HEK293 (cell line): ENCODE measurements at regions not wholly inside any gene's neighbourhood (a gene's known extent, or its start where the extent isn't known, plus 50 kb on each side); places are given as distances from the start of the nearest gene placed in this dataset.

ENCODE experiments used
- ZNF174 ChIP-seq: fragments of 450-650 bp; formaldehyde crosslinking; IDR thresholded peaks from 2 replicates; pipeline ENCODE4 v1.5.0; 2017; ENCODE audit warnings: missing biosample characterization, mild to moderate bottlenecking, missing genetic modification characterization
- TF ChIP-seq, protein P1 (sequence below): fragments of 450-650 bp; formaldehyde crosslinking; IDR thresholded peaks from 2 replicates; pipeline ENCODE4 v1.5.1; 2016; ENCODE audit warnings: missing biosample characterization, missing genetic modification characterization

DNA sequence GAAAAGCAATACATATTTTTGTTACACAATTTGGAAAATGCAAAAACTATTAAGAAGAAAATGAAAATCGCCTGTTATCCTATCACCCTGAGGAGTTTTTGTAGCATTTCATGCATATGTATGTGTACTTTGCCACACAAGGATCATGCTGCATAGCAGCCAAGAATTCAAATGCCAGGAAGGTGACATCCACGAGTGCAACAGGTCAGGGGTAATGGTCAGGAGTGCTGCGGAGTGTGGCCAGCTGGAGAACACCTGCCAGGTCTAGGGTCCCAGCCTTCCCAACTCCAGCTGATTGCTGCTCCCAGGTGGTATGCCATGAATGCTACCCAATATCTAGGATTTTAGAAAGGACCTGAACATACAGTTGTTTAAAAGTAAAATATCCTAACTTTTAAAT lies 617.1 kb downstream of the PRELID2 start:
- TF ChIP-seq, protein P1, sequence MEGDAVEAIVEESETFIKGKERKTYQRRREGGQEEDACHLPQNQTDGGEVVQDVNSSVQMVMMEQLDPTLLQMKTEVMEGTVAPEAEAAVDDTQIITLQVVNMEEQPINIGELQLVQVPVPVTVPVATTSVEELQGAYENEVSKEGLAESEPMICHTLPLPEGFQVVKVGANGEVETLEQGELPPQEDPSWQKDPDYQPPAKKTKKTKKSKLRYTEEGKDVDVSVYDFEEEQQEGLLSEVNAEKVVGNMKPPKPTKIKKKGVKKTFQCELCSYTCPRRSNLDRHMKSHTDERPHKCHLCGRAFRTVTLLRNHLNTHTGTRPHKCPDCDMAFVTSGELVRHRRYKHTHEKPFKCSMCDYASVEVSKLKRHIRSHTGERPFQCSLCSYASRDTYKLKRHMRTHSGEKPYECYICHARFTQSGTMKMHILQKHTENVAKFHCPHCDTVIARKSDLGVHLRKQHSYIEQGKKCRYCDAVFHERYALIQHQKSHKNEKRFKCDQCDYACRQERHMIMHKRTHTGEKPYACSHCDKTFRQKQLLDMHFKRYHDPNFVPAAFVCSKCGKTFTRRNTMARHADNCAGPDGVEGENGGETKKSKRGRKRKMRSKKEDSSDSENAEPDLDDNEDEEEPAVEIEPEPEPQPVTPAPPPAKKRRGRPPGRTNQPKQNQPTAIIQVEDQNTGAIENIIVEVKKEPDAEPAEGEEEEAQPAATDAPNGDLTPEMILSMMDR (tag by site-specific recombination): no peak
- TF ChIP-seq ZNF174 (tag by site-specific recombination): no peak
